GM10248 (cell line): ENCODE measurements at regions not wholly inside any gene's neighbourhood (a gene's known extent, or its start where the extent isn't known, plus 50 kb on each side); places are given as distances from the start of the nearest gene placed in this dataset.

Experiments
- CTCF ChIA-PET: fragments of 300-600 bp; sonication (Branson Sonifier 250); formaldehyde crosslinking; extraction: SDS; loops from one replicate; lab custom pipeline; 2021; ENCODE audit warnings: antibody characterized with exemption; lab: Yijun Ruan, JAX
- POLR2A ChIA-PET: fragments of 350-650 bp; sonication (Branson Sonifier 250); formaldehyde crosslinking; extraction: SDS; loops from one replicate; lab custom pipeline; 2020; ENCODE audit warnings: antibody characterized with exemption; lab: Yijun Ruan, JAX
- DNase-seq: peaks from one replicate; pipeline ENCODE4 v3.0.0; 2012; ENCODE audit errors: extremely low spot score
- TF ChIP-seq, protein P1 (sequence below): IDR thresholded peaks from 2 replicates; pipeline ENCODE4 v1.5.1; 2012; ENCODE audit warnings: mild to moderate bottlenecking, low read depth; ENCODE audit errors: extremely low read depth, missing control alignments, control extremely low read depth

- TF ChIP-seq, protein P1, sequence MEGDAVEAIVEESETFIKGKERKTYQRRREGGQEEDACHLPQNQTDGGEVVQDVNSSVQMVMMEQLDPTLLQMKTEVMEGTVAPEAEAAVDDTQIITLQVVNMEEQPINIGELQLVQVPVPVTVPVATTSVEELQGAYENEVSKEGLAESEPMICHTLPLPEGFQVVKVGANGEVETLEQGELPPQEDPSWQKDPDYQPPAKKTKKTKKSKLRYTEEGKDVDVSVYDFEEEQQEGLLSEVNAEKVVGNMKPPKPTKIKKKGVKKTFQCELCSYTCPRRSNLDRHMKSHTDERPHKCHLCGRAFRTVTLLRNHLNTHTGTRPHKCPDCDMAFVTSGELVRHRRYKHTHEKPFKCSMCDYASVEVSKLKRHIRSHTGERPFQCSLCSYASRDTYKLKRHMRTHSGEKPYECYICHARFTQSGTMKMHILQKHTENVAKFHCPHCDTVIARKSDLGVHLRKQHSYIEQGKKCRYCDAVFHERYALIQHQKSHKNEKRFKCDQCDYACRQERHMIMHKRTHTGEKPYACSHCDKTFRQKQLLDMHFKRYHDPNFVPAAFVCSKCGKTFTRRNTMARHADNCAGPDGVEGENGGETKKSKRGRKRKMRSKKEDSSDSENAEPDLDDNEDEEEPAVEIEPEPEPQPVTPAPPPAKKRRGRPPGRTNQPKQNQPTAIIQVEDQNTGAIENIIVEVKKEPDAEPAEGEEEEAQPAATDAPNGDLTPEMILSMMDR: peak; percentile 29
- no peak for DNase-seq
- ChIA-PET CTCF (interaction anchor here (1.0 to 2.1 kb wide), 6 partner anchors 13 to 61 kb away, joined by 3 to 7 read pairs (median 5); no protein-coding TSS in a partner anchor), POLR2A (no interaction called here)
These were observed 92.0 kb upstream of the CDH5 start for GRCh38 chr16:66274335-66275110.

- CTCF ChIA-PET: interaction anchor here (1.0 to 1.3 kb wide), 2 partner anchors 15 to 62 kb away, joined by 3 to 5 read pairs; no protein-coding TSS in a partner anchor
- TF ChIP-seq, protein P1: no peak
- POLR2A ChIA-PET: no interaction called here
- DNase-seq: no peak
These were observed 92.7 kb upstream of the CDH5 start for GRCh38 chr16:66273644-66274334.

- DNase-seq: no peak
- ChIA-PET CTCF (interaction anchor here (1.0 to 1.3 kb wide), 2 partner anchors 14 to 63 kb away, joined by 3 to 5 read pairs; no protein-coding TSS in a partner anchor), POLR2A (no interaction called here)
- TF ChIP-seq, protein P1: no peak
These were observed 93.4 kb upstream of the CDH5 start for GRCh38 chr16:66273053-66273452.

DNA sequence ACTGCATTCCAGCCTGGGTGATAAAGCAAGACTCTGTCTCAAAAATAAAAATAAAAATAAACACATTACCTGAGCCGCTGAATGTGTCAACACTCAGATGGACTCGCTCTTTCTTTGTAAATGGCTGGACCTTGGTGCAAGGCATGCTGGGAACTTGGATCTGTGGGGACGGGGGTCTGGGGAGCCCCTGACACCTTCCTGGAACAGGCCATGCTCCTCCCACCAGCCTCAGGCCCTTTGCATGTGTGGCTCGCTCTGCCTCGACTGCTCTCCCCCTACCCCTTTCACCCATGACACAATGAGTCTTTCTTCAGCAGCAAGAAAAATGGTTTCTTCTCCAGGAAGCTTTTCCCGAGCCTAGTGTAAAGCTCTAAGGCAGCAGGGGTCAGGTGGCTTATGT, 94.0 kb upstream of the CDH5 start:
- ChIA-PET CTCF (no interaction called here), POLR2A (no interaction called here)
- TF ChIP-seq, protein P1: no peak
- no peak for DNase-seq

DNA sequence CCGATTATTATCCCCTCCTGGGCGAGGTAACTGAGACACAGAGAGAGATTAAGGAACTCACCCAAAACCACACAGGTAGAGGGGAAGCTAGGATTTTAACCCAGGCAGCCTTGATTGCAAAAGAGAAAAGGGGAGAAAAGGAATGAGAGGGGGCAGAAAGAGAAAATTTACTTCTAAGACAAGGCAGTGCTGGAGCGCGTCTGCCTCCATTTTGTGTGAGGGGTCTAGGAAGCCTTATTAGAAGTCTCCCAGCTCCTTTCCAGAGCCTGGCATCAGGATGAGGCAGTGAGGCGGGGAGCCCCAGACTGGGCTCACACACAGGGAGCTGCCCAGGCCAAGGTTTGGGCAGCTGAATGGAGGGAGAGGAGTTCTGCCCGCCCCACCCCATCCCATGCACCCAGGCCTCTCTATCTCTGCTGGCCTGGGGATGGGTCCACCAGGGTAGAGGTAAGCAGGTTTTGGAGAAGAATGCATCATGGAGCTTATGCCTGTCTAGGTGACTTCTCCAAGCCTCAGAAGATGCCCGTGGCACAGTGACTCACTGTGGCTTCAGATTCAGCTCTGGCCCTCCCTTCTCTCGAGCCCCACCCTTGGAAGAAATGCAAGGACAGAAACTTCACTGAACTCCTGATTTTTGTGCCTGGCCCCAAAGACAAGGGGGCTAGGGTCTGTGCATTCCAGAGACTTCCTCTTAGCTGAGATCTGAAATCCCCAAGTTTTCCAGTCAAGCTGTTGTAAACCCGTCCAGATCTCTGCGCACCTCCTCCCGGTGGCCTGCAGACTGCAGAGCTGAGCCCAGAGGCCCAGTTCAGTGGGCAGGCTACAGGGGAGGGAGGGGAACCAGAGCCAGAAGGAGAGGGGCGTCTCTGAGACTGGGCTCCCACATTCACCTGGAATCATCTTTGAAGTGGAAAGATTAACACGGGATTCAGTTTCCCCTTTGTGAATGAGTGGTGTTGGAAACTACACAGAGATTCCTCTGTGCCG, 95.1 kb upstream of the CDH5 start:
- no peak for DNase-seq
- TF ChIP-seq, protein P1: no peak
- CTCF ChIA-PET: interaction anchor here (0.8 to 1.8 kb wide), 10 partner anchors 9 to 86 kb away, joined by 3 to 11 read pairs (median 4); no protein-coding TSS in a partner anchor
- POLR2A ChIA-PET: no interaction called here
